8988T (cell line): ENCODE measurements at regions not wholly inside any gene's neighbourhood (a gene's known extent, or its start where the extent isn't known, plus 50 kb on each side); places are given as distances from the start of the nearest gene placed in this dataset.
"Not testable (repeated sequence)": the region's sequence is repeated elsewhere in the genome, so short reads cannot be mapped to it uniquely, and the experiment has no call there.

Experiments used
- DNase-seq: peaks from one replicate; pipeline ENCODE4 v3.0.0; 2011

- no peak for DNase-seq
Measured at GRCh38 chr3:103927896-103928295, 1438.8 kb upstream of the ALCAM start.

DNA sequence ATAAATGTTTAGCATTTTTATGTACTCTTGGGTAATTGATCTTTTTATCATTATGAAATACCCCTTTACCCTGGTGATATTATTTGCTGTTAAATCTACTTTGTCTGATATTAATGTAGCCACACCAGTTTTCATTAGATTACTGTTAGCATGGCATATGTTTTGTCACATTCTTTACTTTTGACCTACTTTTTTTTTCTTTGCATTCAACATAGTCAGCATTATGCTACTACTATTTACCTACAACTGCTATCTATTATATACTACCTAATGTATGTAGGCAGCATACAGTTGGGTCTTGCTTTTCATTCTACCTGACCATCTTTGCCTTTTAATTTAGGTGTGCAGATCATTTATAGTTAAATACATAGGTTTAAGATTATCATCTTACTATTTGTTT is 1429.6 kb upstream of the ALCAM start:
- DNase-seq: no peak

GRCh38 chr3:103947062-103947461 is 1419.6 kb upstream of the ALCAM start:
- DNase-seq: no peak

DNA sequence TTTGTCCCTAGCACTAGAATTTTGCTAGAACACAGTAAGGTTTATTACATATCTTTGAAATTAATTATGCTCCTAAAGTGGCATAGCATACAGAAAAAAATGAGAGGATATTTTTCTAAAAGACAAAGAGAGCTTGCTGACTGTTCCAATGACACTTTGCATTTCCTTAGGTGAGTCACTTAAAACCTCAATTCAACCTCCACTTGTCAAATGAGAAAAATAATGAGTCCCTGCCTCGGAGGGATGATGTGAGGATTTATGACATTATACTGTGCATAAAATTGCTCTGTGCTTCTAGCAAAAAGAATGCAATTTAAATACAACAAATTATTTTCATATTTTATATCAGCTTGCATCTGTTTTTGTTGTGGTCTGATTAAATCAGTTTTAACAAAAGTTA is 1417.0 kb upstream of the ALCAM start:
- no peak for DNase-seq

GRCh38 chr3:103950676-103951075 is 1416.0 kb upstream of the ALCAM start:
- DNase-seq: no peak

GRCh38 chr3:103953796-103954195 is 1412.9 kb upstream of the ALCAM start:
- no peak for DNase-seq

- no peak for DNase-seq
Measured at GRCh38 chr3:103960819-103961218, 1405.9 kb upstream of the ALCAM start.

- no peak for DNase-seq
Measured at GRCh38 chr3:103963599-103963998, 1403.1 kb upstream of the ALCAM start.

DNA sequence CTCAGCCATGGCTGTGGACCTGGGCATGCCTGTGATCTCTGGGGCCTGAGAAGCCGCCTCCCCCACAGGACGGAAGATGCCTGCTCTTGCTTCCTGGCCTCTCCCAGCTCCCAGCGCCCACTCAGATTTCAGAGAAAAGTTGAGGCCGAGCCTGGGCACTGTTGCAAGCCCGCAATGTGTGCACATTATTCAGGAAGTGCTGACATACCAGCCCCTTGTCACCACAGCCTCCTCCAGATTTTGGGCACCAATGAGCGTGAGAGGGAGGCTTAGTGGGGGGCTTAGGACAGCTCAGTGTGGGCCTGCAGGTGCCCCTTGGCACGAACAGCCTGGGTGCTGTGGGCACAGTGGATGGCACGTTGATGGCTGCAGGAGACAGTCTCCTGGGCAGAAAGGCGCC is 1400.9 kb upstream of the ALCAM start:
- DNase-seq: no peak

- no peak for DNase-seq
Measured at GRCh38 chr3:103966749-103967148, 1400.0 kb upstream of the ALCAM start.

DNA sequence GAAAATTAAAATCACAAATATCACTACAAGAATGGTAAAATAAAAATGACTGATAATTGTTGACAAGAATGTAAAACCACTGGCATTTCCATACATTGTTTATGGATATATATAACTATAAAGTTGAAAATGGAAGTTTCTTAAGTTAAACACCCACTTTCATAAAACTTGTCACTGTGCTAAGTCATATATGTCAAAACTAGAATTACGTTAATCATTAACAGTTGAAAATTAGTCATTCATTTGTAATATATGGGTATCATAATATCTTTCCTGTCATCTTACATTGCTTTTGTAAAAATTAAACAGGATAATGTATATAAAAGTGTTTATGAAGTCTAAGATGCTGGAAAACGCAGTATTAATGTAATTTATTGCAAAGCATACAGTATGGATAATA is 1398.6 kb upstream of the ALCAM start:
- DNase-seq: no peak

DNA sequence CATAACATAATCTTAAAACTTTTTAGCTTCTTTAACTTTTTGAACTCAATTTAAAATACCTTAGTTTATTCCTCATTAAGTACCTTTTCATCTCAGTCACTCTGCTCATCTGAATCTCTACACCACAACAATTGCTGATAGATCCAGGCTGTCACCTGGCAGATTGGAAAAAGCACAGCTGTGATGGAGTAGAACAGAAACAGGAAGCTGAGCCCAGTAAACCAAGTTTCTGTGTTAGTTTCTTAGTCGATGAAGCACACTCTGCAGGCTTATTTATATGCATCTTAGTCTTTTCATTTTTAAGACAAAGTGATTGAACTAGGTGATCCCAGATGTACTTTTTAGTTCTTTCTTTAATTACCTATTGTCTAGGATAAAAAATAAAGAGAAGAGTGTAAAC is 1398.0 kb upstream of the ALCAM start:
- DNase-seq: no peak

- no peak for DNase-seq
Measured at GRCh38 chr3:103976931-103977339, 1389.8 kb upstream of the ALCAM start.

DNA sequence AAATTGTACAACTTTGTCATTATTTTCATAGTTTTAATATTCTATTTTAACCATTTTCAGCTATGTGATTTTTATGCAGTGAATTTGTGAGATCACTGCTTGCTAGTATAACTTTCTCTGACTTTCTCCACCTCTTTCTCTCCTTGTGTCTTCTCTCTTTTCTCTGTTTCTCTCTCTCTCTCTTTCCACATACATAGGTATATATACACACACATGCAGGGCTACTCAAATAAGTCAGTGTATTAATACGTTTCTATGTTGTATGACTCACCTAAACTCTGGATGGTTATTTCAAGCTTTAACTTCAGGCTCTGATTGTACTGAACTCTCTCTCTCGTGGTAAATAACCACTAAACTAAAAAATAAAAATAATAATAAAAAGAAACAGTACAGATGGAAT is 1389.3 kb upstream of the ALCAM start:
- no peak for DNase-seq

DNA sequence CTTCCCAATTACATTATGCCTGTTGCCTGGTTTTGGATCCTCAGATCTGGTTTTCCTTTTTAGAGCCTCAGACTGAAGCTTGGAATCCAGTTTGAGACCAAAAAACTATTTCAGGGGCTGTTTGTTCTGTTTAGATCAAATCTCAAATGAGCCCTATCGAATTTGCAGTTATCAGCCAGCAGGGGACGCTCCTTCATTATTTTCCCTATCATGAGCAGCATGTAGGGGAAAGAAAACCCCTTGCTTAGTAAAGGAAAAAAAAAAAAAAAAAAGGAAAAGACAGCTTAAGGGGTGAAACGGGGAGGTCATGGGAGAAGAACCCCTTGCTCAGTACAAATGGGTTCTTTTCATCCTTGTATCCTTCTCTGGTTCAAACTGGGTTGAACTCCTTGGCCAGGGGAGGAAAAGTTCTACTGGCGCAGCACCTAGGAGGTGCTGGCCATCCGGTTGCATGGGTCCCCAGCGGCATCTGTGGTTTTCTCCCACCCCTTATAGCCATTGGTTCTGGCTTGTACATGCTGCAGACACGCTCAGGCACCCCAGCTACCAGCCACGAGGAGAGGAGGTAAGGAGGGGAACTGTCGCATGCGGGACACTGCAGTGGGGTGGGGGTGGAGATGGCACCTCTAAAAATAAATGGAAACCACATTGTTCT is 1375.1 kb upstream of the ALCAM start:
- DNase-seq: no peak

DNA sequence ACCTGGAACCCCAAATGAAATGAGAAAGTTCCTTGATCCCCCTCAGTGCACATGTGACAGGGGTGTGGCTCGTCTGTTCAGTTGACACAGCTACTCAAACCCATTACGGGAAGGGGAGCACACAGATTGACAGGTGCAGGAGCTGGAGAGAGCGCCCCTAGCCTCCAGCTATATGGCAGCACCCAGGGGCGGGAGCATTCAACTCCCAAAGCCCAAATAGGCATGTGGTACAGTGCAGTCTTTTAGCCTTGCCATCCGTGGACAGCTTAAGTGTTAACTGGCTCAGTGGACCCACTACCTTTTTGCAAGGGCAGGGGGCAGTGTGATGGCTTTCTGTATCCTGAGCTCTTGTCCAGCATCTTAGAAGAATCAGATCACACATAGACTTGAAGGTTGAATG is 1374.2 kb upstream of the ALCAM start:
- DNase-seq: no peak

- DNase-seq: no peak
Measured at GRCh38 chr3:104004956-104005355, 1361.8 kb upstream of the ALCAM start.

DNA sequence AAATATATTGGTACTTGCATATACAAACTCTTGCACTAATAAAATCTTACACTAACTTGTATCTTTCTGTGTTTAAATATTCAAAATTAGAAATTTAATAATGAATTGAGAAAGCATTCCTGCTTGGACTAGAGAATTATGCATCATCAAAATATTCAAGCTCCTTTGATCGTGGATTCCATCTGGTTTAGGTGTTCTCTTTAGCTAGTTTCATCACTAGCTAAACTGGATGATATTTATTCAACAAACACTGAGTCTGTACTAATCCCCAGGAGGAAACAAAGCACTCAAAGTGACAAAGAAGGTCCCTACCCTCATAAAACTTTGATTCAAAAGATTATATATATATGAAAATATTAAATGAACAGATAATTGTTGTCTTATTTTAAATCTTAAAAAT is 1360.9 kb upstream of the ALCAM start:
- DNase-seq: no peak

DNA sequence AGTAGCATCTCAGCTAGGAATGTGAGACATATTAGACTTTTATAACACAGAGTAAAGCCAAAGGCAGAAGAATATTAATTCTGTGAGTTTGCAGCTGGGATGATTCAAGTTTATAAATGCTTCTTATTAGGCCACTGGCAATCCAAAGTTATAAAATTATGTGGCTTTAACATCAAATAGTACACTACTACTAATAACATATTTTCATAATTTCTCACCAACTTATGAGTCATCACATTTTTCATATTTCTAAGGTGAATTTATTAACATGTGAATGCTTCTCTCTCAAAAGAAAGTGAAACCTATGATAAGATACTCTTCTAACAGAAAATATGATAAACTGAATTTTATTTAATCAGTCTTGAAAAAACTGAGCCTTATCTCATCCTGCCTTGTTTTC is 1348.2 kb upstream of the ALCAM start:
- no peak for DNase-seq

GRCh38 chr3:104031598-104031997 is 1335.1 kb upstream of the ALCAM start:
- DNase-seq: no peak

DNA sequence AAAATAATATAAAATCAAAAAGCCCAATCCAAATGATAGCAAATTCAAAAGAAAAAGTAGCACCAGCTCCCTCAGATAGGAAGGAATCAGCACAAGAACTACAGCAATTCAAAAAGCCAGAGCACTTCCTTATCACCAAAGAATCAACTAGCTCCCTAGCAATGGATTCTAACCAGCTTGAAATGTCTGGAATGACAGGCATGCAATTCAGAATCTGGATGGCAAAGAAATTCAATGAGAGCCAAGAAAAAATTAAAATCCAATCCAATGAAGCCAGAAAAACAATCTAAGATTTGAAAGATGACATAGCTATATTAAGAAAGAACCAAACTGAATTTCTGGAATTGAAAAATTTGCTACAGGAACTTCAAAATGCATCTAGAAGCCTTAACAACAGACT is 1334.4 kb upstream of the ALCAM start:
- DNase-seq: no peak

DNA sequence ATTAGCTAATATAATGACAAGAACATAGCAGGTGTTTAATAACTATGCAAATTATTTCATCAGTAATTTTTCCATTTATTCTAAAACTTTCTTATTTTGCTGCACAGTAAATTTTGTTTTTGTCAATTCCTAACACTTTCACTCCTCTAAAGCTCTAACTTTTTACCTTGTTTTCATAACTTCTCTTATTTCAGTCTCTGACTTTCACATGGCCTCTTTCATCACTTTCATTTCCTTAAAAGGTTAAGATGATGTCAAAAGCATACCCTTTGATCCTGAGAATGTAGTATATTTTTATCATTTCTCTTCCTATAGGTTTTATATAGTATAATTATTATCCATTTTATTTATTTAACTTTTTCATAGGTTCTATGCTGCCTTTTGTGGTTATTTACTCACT is 1325.8 kb upstream of the ALCAM start:
- DNase-seq: no peak

- not testable (repeated sequence) for DNase-seq
Measured at GRCh38 chr3:104043001-104043543, 1323.6 kb upstream of the ALCAM start.

GRCh38 chr3:104044002-104044401 is 1322.7 kb upstream of the ALCAM start:
- no peak for DNase-seq

- no peak for DNase-seq
Measured at GRCh38 chr3:104066658-104067057, 1300.1 kb upstream of the ALCAM start.
